ENCODE measurements at regions not wholly inside any gene's neighbourhood (a gene's known extent, or its start where the extent isn't known, plus 50 kb on each side); places are given as distances from the start of the nearest gene placed in this dataset.

DNA sequence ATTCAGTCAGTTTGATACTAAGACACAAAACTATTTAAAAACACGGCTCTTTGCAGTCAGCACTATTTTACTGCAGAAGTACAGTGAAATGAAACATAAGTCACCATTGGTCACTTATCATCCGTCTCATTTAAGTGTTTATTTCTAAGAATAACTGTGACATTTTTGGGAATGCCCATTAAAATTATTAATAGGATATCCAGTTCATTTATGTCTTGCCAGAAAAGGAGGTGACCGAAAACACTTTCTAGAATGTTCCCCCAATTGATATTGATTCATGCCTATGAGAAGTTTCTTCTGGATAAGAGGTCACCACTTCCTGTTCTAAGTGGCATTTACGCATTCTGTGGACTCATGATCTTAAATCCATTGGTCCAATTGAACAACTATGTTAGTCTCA is 477.3 kb downstream of the LIG4 start:
- TF ChIP-seq, protein P1, sequence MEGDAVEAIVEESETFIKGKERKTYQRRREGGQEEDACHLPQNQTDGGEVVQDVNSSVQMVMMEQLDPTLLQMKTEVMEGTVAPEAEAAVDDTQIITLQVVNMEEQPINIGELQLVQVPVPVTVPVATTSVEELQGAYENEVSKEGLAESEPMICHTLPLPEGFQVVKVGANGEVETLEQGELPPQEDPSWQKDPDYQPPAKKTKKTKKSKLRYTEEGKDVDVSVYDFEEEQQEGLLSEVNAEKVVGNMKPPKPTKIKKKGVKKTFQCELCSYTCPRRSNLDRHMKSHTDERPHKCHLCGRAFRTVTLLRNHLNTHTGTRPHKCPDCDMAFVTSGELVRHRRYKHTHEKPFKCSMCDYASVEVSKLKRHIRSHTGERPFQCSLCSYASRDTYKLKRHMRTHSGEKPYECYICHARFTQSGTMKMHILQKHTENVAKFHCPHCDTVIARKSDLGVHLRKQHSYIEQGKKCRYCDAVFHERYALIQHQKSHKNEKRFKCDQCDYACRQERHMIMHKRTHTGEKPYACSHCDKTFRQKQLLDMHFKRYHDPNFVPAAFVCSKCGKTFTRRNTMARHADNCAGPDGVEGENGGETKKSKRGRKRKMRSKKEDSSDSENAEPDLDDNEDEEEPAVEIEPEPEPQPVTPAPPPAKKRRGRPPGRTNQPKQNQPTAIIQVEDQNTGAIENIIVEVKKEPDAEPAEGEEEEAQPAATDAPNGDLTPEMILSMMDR (conservative IDR thresholded peaks at IDR 0.05; ENCODE audit: low read depth, low read length) = no peak
- TF ChIP-seq EZH2phosphoT487 (IDR thresholded peaks at IDR 0.05; ENCODE audit: borderline replicate concordance, low read length) = no peak
- no peak for TF ChIP-seq EZH2 (IDR thresholded peaks at IDR 0.05; ENCODE audit: low read length, unreplicated experiment)

All from PC-3 (cell line).